ENCODE measurements at regions not wholly inside any gene's neighbourhood (a gene's known extent, or its start where the extent isn't known, plus 50 kb on each side); places are given as distances from the start of the nearest gene placed in this dataset.
"Not testable (repeated sequence)": the region's sequence is repeated elsewhere in the genome, so short reads cannot be mapped to it uniquely, and the experiment has no call there.

DNA sequence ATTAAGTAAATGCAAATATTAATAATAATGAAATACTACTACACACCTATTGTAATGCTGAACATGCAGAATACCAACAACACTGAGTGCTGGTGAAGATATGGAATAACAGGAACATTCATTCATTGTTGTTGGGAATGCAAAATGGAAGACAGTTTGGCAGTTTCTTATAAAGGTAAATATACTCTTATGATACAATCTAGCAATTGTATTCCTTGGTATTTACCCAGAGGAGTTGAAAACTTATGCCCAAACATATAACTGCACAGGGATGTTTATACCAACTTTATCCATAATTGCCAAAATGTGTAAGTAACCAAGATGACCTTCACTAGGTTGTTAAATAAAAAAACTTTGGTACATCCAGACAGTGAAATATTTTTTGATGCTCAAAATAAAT, 636.8 kb downstream of the PRR16 start:
- no peak for DNase-seq (ENCODE audit: low read depth)
- TF ChIP-seq, protein P1, sequence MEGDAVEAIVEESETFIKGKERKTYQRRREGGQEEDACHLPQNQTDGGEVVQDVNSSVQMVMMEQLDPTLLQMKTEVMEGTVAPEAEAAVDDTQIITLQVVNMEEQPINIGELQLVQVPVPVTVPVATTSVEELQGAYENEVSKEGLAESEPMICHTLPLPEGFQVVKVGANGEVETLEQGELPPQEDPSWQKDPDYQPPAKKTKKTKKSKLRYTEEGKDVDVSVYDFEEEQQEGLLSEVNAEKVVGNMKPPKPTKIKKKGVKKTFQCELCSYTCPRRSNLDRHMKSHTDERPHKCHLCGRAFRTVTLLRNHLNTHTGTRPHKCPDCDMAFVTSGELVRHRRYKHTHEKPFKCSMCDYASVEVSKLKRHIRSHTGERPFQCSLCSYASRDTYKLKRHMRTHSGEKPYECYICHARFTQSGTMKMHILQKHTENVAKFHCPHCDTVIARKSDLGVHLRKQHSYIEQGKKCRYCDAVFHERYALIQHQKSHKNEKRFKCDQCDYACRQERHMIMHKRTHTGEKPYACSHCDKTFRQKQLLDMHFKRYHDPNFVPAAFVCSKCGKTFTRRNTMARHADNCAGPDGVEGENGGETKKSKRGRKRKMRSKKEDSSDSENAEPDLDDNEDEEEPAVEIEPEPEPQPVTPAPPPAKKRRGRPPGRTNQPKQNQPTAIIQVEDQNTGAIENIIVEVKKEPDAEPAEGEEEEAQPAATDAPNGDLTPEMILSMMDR (conservative IDR thresholded peaks at IDR 0.05; ENCODE audit: low read length) = no peak
- no peak overlapping the region for H3K4me3 ChIP-seq (ENCODE audit: low read length)

DNA sequence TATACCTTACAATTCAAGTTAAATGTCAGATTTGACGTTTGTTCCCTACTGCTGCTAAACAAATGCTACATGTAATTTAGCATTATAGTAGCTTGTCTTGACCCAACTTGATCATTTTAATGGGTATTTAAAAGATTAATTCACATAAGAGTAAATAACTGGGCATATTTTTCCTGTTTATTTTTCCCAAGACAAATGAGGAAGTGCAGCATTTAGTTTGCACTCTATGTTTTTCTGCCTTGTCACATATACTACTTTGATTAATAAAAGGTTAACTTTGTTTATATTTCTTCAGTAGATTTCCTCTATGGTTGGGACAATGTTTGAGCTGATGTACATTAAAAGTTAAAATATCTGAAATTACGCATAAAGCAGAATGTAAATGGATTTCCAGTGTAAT, 641.8 kb downstream of the PRR16 start:
- DNase-seq (ENCODE audit: low read depth) = no peak
- TF ChIP-seq, protein P1 (conservative IDR thresholded peaks at IDR 0.05; ENCODE audit: low read length) = no peak
- H3K4me3 ChIP-seq (ENCODE audit: low read length) = no peak overlapping the region

- not testable (repeated sequence) for DNase-seq (ENCODE audit: low read depth); H3K4me3 ChIP-seq (ENCODE audit: low read length)
Observed at GRCh38 chr5:121106721-121107690, 642.9 kb downstream of the PRR16 start.

DNA sequence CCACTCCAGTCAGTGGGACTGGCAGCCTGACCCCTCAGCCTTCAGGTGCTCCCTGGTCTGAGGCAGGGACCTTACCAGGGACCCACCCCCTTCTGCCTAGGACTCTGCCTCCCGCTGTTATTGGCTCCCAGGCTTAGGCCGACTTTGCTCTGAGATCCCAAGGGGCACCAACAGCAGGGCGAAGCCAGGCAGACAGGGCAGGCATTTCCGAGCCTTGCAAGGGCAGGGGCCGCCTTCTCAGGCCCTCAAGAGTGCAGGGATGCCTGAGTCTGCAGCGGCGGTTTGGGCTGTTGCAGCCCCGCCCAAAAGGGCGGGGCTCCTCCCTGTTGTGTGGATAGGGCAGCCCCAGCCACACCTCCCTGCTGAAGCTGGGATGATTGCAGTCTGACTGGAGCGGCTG, 644.6 kb downstream of the PRR16 start:
- DNase-seq (ENCODE audit: low read depth) = no peak
- TF ChIP-seq, protein P1 (conservative IDR thresholded peaks at IDR 0.05; ENCODE audit: low read length) = no peak
- no peak overlapping the region for H3K4me3 ChIP-seq (ENCODE audit: low read length)

DNA sequence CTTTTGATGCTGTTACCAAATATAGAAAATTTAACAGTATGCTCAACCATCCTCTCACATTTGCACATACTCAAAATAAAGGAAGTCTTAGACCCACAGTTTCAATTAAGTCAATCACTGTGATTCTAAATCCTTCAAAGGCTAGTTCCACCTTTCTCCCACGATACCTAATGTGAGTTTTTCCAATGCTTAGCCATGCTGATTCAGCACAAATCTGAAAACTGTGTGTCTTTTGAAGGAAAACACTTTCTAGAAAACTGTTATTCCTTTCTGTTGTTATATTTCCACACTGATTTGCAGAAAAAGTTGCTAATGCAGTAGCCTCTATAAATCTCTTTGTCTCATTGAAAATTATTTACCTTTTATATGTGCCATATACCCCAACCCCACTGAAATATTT, 645.7 kb downstream of the PRR16 start:
- TF ChIP-seq, protein P1 (conservative IDR thresholded peaks at IDR 0.05; ENCODE audit: low read length) = no peak
- DNase-seq (ENCODE audit: low read depth) = no peak
- H3K4me3 ChIP-seq (ENCODE audit: low read length) = no peak overlapping the region

- H3K4me3 ChIP-seq (ENCODE audit: low read length) = no peak overlapping the region
- TF ChIP-seq, protein P1 (conservative IDR thresholded peaks at IDR 0.05; ENCODE audit: low read length) = no peak
- peak; percentile 0 for DNase-seq (ENCODE audit: low read depth)
Observed at GRCh38 chr5:121121786-121122185, 657.7 kb downstream of the PRR16 start.

- no peak overlapping the region for H3K4me3 ChIP-seq (ENCODE audit: low read length)
- no peak for DNase-seq (ENCODE audit: low read depth)
- TF ChIP-seq, protein P1 (conservative IDR thresholded peaks at IDR 0.05; ENCODE audit: low read length) = no peak
Observed at GRCh38 chr5:121138495-121138907, 674.4 kb downstream of the PRR16 start.
